MCF 10A (cell line): ENCODE measurements at regions not wholly inside any gene's neighbourhood (a gene's known extent, or its start where the extent isn't known, plus 50 kb on each side); places are given as distances from the start of the nearest gene placed in this dataset.
"Not testable (repeated sequence)": the region's sequence is repeated elsewhere in the genome, so short reads cannot be mapped to it uniquely, and the experiment has no call there.

Experiments
- BruUV-seq: library from RNA; stranded (reverse); fragments of 400-500 nt; replicated peaks from 2 replicates; lab custom pipeline; 2021; lab: Mats Ljungman, UMichigan
- CTCF ChIA-PET: fragments of 300-600 bp; sonication (Branson Sonifier 250); formaldehyde crosslinking; extraction: SDS; loops from one replicate; lab custom pipeline; 2021; ENCODE audit warnings: antibody characterized with exemption, inconsistent platforms; lab: Yijun Ruan, JAX
- POLR2A ChIA-PET: fragments of 300-600, 350-650 bp; sonication (Branson Sonifier 250); formaldehyde crosslinking; extraction: SDS; loops from one replicate; lab custom pipeline; 2020; ENCODE audit warnings: antibody characterized with exemption, inconsistent platforms; lab: Yijun Ruan, JAX
- DNase-seq: peaks from one replicate; pipeline ENCODE4 v3.0.0-alpha.2; 2018; ENCODE audit not compliant: unreplicated experiment
- H3K27ac Mint-ChIP-seq: one replicate; pipeline ENCODE4 v1.8.0; 2022; ENCODE audit warnings: mild to moderate bottlenecking, low read depth, mixed read lengths; ENCODE audit not compliant: unreplicated experiment
- H3K27me3 Mint-ChIP-seq: one replicate; pipeline ENCODE4 v1.8.0; 2022; ENCODE audit warnings: mixed read lengths; ENCODE audit not compliant: insufficient read depth, unreplicated experiment
- H3K36me3 Mint-ChIP-seq: one replicate; pipeline ENCODE4 v1.8.0; 2022; ENCODE audit warnings: mild to moderate bottlenecking, moderate library complexity, mixed read lengths; ENCODE audit not compliant: insufficient read depth, unreplicated experiment
- H3K4me1 Mint-ChIP-seq: one replicate; pipeline ENCODE4 v1.8.0; 2022; ENCODE audit warnings: mixed read lengths; ENCODE audit not compliant: insufficient read depth, unreplicated experiment
- H3K4me3 Mint-ChIP-seq: one replicate; pipeline ENCODE4 v1.8.0; 2022; ENCODE audit warnings: mild to moderate bottlenecking, moderate library complexity, mixed read lengths; ENCODE audit not compliant: unreplicated experiment
- H3K9me3 Mint-ChIP-seq: one replicate; pipeline ENCODE4 v1.8.0; 2022; ENCODE audit warnings: mixed read lengths; ENCODE audit not compliant: unreplicated experiment
- intact Hi-C: fragments of 100-400 bp; cut with micrococcal nuclease; formaldehyde crosslinking; loops from 2 replicates; pipeline ENCODE4 v1.14.1; 2022
- TF ChIP-seq, protein P1 (sequence below): fragments of 200-600 bp; IDR thresholded peaks from one replicate; pipeline ENCODE4 v1.8.0; 2022; ENCODE audit warnings: antibody characterized with exemption, mild to moderate bottlenecking; ENCODE audit not compliant: unreplicated experiment

DNA sequence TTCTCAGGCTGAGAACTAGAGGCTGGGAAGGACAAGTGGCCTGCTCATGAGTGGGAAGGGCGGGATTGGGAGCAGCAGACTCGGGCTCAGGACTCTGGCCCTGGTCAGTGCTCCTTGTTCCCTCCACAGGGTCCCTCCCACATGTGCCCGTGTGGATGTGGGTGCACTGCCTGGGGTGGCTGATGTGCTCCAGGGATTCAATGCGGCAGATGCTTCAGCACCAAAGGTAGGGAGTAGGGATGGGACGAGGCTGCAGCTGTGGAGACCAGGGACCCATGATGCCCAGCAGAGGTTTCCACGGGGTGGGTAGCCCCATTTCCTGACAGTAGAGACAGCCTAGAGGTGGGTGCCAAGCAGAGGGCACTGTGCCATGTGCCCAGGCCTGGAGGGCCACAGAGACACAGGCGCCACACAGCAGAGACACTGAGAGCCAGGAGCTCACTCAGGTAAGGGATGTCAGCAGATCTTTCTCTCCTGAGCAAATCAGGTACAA lies 89.5 kb downstream of the GGTLC2 start:
- Mint-ChIP-seq H3K4me1 (no peaks in the 10 kb centered on the region), H3K27ac (no peak overlapping the region), H3K36me3 (no peaks in the 10 kb centered on the region), H3K4me3 (no peak overlapping the region), H3K27me3 (peaks cover 27% of the 10 kb centered on the region), H3K9me3 (no peaks in the 10 kb centered on the region)
- DNase-seq, result no peak
- TF ChIP-seq, protein P1, sequence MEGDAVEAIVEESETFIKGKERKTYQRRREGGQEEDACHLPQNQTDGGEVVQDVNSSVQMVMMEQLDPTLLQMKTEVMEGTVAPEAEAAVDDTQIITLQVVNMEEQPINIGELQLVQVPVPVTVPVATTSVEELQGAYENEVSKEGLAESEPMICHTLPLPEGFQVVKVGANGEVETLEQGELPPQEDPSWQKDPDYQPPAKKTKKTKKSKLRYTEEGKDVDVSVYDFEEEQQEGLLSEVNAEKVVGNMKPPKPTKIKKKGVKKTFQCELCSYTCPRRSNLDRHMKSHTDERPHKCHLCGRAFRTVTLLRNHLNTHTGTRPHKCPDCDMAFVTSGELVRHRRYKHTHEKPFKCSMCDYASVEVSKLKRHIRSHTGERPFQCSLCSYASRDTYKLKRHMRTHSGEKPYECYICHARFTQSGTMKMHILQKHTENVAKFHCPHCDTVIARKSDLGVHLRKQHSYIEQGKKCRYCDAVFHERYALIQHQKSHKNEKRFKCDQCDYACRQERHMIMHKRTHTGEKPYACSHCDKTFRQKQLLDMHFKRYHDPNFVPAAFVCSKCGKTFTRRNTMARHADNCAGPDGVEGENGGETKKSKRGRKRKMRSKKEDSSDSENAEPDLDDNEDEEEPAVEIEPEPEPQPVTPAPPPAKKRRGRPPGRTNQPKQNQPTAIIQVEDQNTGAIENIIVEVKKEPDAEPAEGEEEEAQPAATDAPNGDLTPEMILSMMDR, result no peak
- intact Hi-C loops, result no loop called here
- POLR2A ChIA-PET, result no interaction called here
- CTCF ChIA-PET, result interaction anchor here (0.7 to 0.9 kb wide), 3 partner anchors 13 to 354 kb away, joined by 3 to 4 read pairs (median 3); no protein-coding TSS in a partner anchor
- no TSS peak for BruUV-seq

DNA sequence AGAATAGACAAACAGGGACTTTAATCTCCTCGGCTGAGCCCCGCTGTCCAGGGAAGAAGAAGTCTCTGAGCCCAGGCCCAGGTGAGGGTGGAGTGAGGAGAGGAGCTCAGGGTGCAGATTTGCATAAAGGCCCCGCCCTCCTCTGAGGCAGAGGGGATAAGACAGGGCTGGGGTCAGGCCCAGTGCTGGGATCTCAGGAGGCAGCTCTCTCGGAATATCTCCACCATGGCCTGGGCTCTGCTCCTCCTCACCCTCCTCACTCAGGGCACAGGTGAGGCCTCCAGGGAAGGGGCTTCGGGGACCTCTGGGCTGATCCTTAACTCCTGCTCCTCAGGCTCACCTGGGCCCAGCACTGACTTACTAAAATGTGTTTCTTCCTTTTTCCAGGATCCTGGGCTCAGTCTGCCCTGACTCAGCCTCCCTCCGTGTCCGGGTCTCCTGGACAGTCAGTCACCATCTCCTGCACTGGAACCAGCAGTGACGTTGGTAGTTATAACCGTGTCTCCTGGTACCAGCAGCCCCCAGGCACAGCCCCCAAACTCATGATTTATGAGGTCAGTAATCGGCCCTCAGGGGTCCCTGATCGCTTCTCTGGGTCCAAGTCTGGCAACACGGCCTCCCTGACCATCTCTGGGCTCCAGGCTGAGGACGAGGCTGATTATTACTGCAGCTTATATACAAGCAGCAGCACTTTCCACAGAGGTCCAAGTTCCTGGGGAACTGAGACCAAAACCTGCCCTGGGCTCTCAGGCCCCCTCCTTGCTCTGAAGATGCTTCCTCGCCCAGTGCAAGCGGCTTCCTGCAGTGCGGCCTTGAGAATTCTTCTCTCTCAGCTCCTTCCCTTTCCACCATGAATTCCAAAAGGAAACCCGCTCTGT lies 90.2 kb downstream of the GGTLC2 start:
- H3K36me3 Mint-ChIP-seq, H3K4me3 Mint-ChIP-seq, POLR2A ChIA-PET, H3K9me3 Mint-ChIP-seq, BruUV-seq, intact Hi-C loops, DNase-seq, H3K4me1 Mint-ChIP-seq, H3K27ac Mint-ChIP-seq: not testable (repeated sequence)
- peaks cover 34% of the 10 kb centered on the region for H3K27me3 Mint-ChIP-seq
- CTCF ChIA-PET, result interaction anchor here (0.7 to 0.9 kb wide), 4 partner anchors 12 to 355 kb away, joined by 3 to 4 read pairs (median 3); no protein-coding TSS in a partner anchor

DNA sequence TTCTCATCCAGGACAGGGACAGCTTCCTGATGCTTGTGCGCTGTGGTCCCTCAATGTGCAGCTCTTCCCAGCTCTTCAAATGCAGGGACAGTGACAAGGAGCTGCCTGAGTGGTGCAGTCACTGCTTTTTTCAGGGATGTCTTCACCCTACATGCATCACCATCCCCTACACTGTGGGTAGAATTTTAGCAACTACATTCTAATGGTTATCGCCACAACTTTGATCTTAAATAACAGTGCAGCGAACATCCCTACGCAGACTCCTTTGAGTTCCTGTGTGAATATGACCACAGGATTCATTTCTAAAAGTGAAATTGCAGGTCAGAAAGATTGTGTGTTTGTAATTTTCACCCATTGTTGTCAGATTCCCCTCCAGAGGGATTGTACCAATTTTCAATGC lies 90.9 kb downstream of the GGTLC2 start:
- H3K9me3 Mint-ChIP-seq, H3K36me3 Mint-ChIP-seq, H3K27ac Mint-ChIP-seq, intact Hi-C loops, POLR2A ChIA-PET, DNase-seq, BruUV-seq, H3K4me1 Mint-ChIP-seq, H3K4me3 Mint-ChIP-seq: not testable (repeated sequence)
- CTCF ChIA-PET, result interaction anchor here (0.9 kb wide), 1 partner anchor 43 kb away, joined by 3 read pairs; no protein-coding TSS in a partner anchor
- peaks cover 40% of the 10 kb centered on the region for H3K27me3 Mint-ChIP-seq

DNA sequence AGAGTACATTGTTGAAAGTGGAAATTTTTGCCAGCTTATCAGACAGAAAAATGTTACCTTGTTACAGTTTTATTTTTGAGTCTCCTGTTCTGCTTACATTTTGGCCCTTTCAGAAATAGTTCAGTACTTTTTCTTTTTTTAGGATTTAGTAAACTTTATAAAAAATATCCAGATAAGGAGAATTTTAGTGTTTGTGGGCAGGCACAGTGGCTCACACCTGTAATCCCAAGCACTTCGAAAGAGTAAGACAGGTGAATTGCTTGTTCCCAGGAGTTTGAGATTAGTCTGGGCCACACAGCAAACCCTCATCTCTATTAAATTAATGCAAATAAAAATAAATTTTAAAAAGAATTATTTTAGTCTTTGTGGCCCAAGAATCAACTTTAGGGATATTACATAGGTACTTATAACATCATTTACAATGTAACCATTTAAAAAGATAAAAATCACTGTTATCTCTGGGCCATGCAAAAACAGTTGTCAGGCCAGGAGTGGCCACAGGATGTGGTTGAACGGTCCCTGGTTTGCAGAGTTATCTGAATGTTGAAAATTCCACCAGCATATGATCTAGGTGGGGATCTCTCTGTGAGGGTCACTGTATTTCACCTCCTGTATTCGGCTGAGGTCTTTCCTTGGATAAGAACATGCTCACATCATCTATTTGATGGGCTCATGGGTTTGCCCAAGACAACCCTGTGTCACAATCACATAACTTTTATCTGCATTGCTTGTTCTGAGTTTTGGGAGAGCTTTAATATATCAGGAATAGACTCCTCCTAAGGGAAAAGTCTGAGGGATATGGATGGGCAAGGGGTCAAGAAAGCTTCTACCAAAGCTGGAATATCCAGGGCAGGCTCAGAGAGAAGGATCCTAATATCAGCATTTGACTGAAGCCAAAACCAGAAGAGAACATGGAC lies 91.5 kb downstream of the GGTLC2 start:
- TF ChIP-seq, protein P1, result no peak
- BruUV-seq, result no TSS peak
- POLR2A ChIA-PET, result no interaction called here
- intact Hi-C loops, result no loop called here
- no peaks in the 10 kb centered on the region for H3K4me1 Mint-ChIP-seq
- DNase-seq, result no peak
- H3K9me3 Mint-ChIP-seq, result no peaks in the 10 kb centered on the region
- H3K36me3 Mint-ChIP-seq, result no peaks in the 10 kb centered on the region
- H3K27ac Mint-ChIP-seq, result no peak overlapping the region
- CTCF ChIA-PET, result interaction anchor here (0.7 kb wide), 2 partner anchors 16 to 375 kb away, joined by 3 read pairs; no protein-coding TSS in a partner anchor
- H3K27me3 Mint-ChIP-seq, result peaks cover 47% of the 10 kb centered on the region
- no peak overlapping the region for H3K4me3 Mint-ChIP-seq
